CD4-positive, CD25-positive, alpha-beta regulatory T cell (primary cell): ENCODE measurements at regions not wholly inside any gene's neighbourhood (a gene's known extent, or its start where the extent isn't known, plus 50 kb on each side); places are given as distances from the start of the nearest gene placed in this dataset.

Experiments
- ATAC-seq, 2 donors: fragments of 150-1000 bp; cut with Tn5 transposase; one replicate each; pipeline ENCODE4 v1.10.0; 2021; ENCODE audit warnings: low read depth in 2 of 2, moderate number of reproducible peaks in 2 of 2, moderate library complexity in 1 of 2
- DNase-seq, 3 donors: peaks; one replicate each; pipeline versions ENCODE4 v3.0.0 to v3.0.0-alpha.2; 2012 to 2022; ENCODE audit warnings: mixed read lengths in 1 of 3
- H3K27ac ChIP-seq: one replicate; pipeline ENCODE4 v1.7.0; 2013; ENCODE audit warnings: mild to moderate bottlenecking, low read length; ENCODE audit not compliant: insufficient read depth, poor library complexity, severe bottlenecking
- H3K27me3 ChIP-seq: one replicate; pipeline ENCODE4 v1.7.0; 2013; ENCODE audit warnings: low read length; ENCODE audit not compliant: control insufficient read depth, insufficient read depth
- H3K36me3 ChIP-seq: one replicate; pipeline ENCODE4 v1.7.0; 2013; ENCODE audit warnings: mild to moderate bottlenecking, low read length, moderate library complexity; ENCODE audit not compliant: control insufficient read depth, insufficient read depth
- H3K4me1 ChIP-seq: 2 replicates; pipeline ENCODE4 v1.7.0; 2013; ENCODE audit warnings: mild to moderate bottlenecking, low read length; ENCODE audit not compliant: insufficient read depth, control insufficient read depth, poor library complexity, severe bottlenecking
- H3K4me3 ChIP-seq: one replicate; pipeline ENCODE4 v1.7.0; 2013; ENCODE audit warnings: low read depth, mild to moderate bottlenecking, low read length, moderate library complexity
- H3K9me3 ChIP-seq, 2 experiments: 1 replicate in 1 of 2; 2 replicates in 1 of 2; pipeline ENCODE4 v1.7.0; 2013; ENCODE audit warnings: low read length in 2 of 2, mild to moderate bottlenecking in 1 of 2, moderate library complexity in 1 of 2; ENCODE audit not compliant: control insufficient read depth in 2 of 2
- H3K27ac Mint-ChIP-seq, 3 donors: one replicate each; pipeline ENCODE4 v1.8.0; 2020 to 2022; ENCODE audit warnings: mild to moderate bottlenecking in 3 of 3, mixed read lengths in 3 of 3, moderate library complexity in 2 of 3
- H3K27me3 Mint-ChIP-seq: one replicate; pipeline ENCODE4 v1.8.0; 2022; ENCODE audit warnings: mild to moderate bottlenecking, mixed read lengths
- H3K36me3 Mint-ChIP-seq: one replicate; pipeline ENCODE4 v1.8.0; 2020; ENCODE audit warnings: mixed read lengths
- H3K4me1 Mint-ChIP-seq, 4 donors: one replicate each; pipeline ENCODE4 v1.8.0; 2020 to 2022; ENCODE audit warnings: mixed read lengths in 4 of 4, mild to moderate bottlenecking in 1 of 4
- H3K4me3 Mint-ChIP-seq, 4 donors: one replicate each; pipeline ENCODE4 v1.8.0; 2020 to 2022; ENCODE audit warnings: mild to moderate bottlenecking in 4 of 4, mixed read lengths in 4 of 4, moderate library complexity in 3 of 4
- H3K9me3 Mint-ChIP-seq, 7 donors: one replicate each; pipeline ENCODE4 v1.8.0; 2020 to 2022; ENCODE audit warnings: mixed read lengths in 7 of 7, mild to moderate bottlenecking in 3 of 7, moderate library complexity in 2 of 7

- no peaks in the 10 kb centered on the region for H3K36me3 ChIP-seq
- H3K9me3 ChIP-seq: no peaks in the 10 kb centered on the region
- DNase-seq: no peak
- no peak for ATAC-seq
- H3K4me3 ChIP-seq: no peak overlapping the region
- H3K4me3 Mint-ChIP-seq: no peak overlapping the region
- H3K4me1 ChIP-seq: no peaks in the 10 kb centered on the region
- no peaks in the 10 kb centered on the region for H3K27me3 Mint-ChIP-seq
- H3K36me3 Mint-ChIP-seq: no peaks in the 10 kb centered on the region
- H3K27ac Mint-ChIP-seq: no peak overlapping the region
- peaks cover 0 to 2% (median 0%) of the 10 kb centered on the region in 7 donors for H3K9me3 Mint-ChIP-seq
- no peaks in the 10 kb centered on the region for H3K4me1 Mint-ChIP-seq
- no peak overlapping the region for H3K27ac ChIP-seq
- no peaks in the 10 kb centered on the region for H3K27me3 ChIP-seq
These were observed 56.4 kb upstream of the PLPP4 start for GRCh38 chr10:120400601-120401000.

GRCh38 chr10:120402147-120402766 is 54.8 kb upstream of the PLPP4 start:
- no peaks in the 10 kb centered on the region for H3K4me1 ChIP-seq
- H3K27me3 Mint-ChIP-seq: no peaks in the 10 kb centered on the region

GRCh38 chr10:120403109-120403508 is 53.9 kb upstream of the PLPP4 start:
- ATAC-seq: no peak
- H3K9me3 Mint-ChIP-seq: peaks cover 0 to 2% (median 0%) of the 10 kb centered on the region in 7 donors

More at GRCh38 chr10:120402147-120402766, 54.8 kb upstream of the PLPP4 start:
- Histone ChIP-seq H3K36me3 (no peaks in the 10 kb centered on the region), H3K4me3 (no peak overlapping the region), H3K27me3 (no peaks in the 10 kb centered on the region), H3K27ac (no peak overlapping the region), H3K9me3 (no peaks in the 10 kb centered on the region)
- H3K4me1 Mint-ChIP-seq: no peaks in the 10 kb centered on the region
- H3K36me3 Mint-ChIP-seq: no peaks in the 10 kb centered on the region
- peaks cover 0 to 2% (median 0%) of the 10 kb centered on the region in 7 donors for H3K9me3 Mint-ChIP-seq
- DNase-seq (no peak), ATAC-seq (no peak)
- H3K27ac Mint-ChIP-seq: no peak overlapping the region
- H3K4me3 Mint-ChIP-seq: no peak overlapping the region

GRCh38 chr10:120406376-120406775 is 50.7 kb upstream of the PLPP4 start:
- Mint-ChIP-seq H3K36me3 (no peaks in the 10 kb centered on the region), H3K9me3 (peaks cover 0 to 2% (median 0%) of the 10 kb centered on the region in 7 donors), H3K27ac (no peak overlapping the region), H3K4me1 (no peaks in the 10 kb centered on the region), H3K27me3 (no peaks in the 10 kb centered on the region), H3K4me3 (no peak overlapping the region)
- Histone ChIP-seq H3K4me1 (no peaks in the 10 kb centered on the region), H3K27ac (no peak overlapping the region), H3K4me3 (no peak overlapping the region), H3K36me3 (no peaks in the 10 kb centered on the region), H3K27me3 (no peaks in the 10 kb centered on the region), H3K9me3 (no peaks in the 10 kb centered on the region)
- ATAC-seq: no peak
- no peak for DNase-seq

More at GRCh38 chr10:120403109-120403508, 53.9 kb upstream of the PLPP4 start:
- no peaks in the 10 kb centered on the region for H3K4me1 ChIP-seq
- Mint-ChIP-seq H3K36me3 (no peaks in the 10 kb centered on the region), H3K27ac (no peak overlapping the region), H3K4me1 (no peaks in the 10 kb centered on the region), H3K4me3 (no peak overlapping the region), H3K27me3 (no peaks in the 10 kb centered on the region)
- H3K27me3 ChIP-seq: no peaks in the 10 kb centered on the region
- H3K36me3 ChIP-seq: no peaks in the 10 kb centered on the region
- DNase-seq: no peak
- no peaks in the 10 kb centered on the region for H3K9me3 ChIP-seq
- H3K4me3 ChIP-seq: no peak overlapping the region
- H3K27ac ChIP-seq: no peak overlapping the region
